Nephron (organoid): ENCODE measurements at regions not wholly inside any gene's neighbourhood (a gene's known extent, or its start where the extent isn't known, plus 50 kb on each side); places are given as distances from the start of the nearest gene placed in this dataset.

Experiments used
- H3K27ac Mint-ChIP-seq, 3 experiments: 2 replicates each; pipeline ENCODE4 v1.8.0; 2020; ENCODE audit warnings: mixed read lengths in 3 of 3, mild to moderate bottlenecking in 2 of 3, moderate library complexity in 1 of 3
- H3K27me3 Mint-ChIP-seq: 2 replicates; pipeline ENCODE4 v1.8.0; 2021; ENCODE audit warnings: low read depth, mild to moderate bottlenecking, moderate library complexity, mixed read lengths
- H3K36me3 Mint-ChIP-seq: 2 replicates; pipeline ENCODE4 v1.8.0; 2020; ENCODE audit warnings: low read depth, mixed read lengths
- H3K4me1 Mint-ChIP-seq: 2 replicates; pipeline ENCODE4 v1.8.0; 2020; ENCODE audit warnings: mixed read lengths
- H3K4me3 Mint-ChIP-seq, 3 experiments: 2 replicates each; pipeline ENCODE4 v1.8.0; 2020; ENCODE audit warnings: mild to moderate bottlenecking in 3 of 3, mixed read lengths in 3 of 3, moderate library complexity in 2 of 3
- H3K9me3 Mint-ChIP-seq: 2 replicates; pipeline ENCODE4 v1.8.0; 2020; ENCODE audit warnings: mixed read lengths
- TF ChIP-seq, protein P1 (sequence below), 3 experiments: fragments of 200-600 bp; sonication (generic); IDR thresholded peaks; one replicate each; pipeline ENCODE4 v1.5.0; 2021; ENCODE audit warnings: antibody characterized with exemption in 3 of 3; ENCODE audit not compliant: unreplicated experiment in 3 of 3

DNA sequence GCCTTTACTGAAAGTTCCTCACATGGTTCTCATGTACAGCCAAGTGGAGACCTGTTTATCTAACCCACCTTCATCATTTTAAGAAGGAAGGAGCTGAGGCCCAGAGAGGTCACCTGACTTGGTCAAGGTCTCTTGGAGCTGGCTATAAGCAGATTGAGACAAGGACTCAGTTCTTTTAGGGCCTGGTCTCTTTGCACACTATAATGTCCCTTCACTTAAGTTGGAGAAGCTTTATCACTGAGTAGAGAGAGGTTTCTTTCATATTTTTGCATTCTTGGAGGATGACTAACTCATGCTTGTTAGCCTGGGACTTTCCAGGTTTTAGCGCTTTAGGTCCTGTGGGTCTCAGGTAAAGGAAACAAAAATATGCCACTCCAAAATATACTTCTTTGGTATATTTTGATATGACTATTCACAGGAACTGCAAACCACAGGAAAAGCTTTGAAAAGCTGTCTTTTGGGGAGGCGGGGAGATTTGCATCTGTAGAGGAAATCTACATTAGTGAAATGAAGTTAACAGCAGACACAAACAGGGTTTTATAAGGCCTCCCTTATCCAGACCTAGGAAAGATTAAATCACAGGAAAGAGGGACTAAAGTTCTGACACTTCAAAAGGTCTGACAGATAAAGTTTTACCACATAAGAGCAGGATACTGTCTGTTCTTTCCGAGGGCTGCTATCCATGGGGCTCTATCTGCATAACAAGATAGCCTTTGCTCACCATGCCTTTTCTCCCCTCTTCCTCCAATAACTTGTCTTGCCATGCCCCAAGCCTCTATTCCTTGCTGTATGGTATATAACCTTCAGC, 95.8 kb upstream of the ANKRD55 start:
- Mint-ChIP-seq H3K27ac (peak overlapping the region; percentile 47 to 52 (median 48)), H3K36me3 (peaks cover 8% of the 10 kb centered on the region), H3K9me3 (peaks cover 8% of the 10 kb centered on the region), H3K4me1 (peaks cover 33% of the 10 kb centered on the region), H3K4me3 (no peak overlapping the region), H3K27me3 (no peaks in the 10 kb centered on the region)
- TF ChIP-seq, protein P1, sequence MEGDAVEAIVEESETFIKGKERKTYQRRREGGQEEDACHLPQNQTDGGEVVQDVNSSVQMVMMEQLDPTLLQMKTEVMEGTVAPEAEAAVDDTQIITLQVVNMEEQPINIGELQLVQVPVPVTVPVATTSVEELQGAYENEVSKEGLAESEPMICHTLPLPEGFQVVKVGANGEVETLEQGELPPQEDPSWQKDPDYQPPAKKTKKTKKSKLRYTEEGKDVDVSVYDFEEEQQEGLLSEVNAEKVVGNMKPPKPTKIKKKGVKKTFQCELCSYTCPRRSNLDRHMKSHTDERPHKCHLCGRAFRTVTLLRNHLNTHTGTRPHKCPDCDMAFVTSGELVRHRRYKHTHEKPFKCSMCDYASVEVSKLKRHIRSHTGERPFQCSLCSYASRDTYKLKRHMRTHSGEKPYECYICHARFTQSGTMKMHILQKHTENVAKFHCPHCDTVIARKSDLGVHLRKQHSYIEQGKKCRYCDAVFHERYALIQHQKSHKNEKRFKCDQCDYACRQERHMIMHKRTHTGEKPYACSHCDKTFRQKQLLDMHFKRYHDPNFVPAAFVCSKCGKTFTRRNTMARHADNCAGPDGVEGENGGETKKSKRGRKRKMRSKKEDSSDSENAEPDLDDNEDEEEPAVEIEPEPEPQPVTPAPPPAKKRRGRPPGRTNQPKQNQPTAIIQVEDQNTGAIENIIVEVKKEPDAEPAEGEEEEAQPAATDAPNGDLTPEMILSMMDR (IDR thresholded peaks at IDR 0.05; ENCODE audit: unreplicated experiment in 3 of 3) = no peak

DNA sequence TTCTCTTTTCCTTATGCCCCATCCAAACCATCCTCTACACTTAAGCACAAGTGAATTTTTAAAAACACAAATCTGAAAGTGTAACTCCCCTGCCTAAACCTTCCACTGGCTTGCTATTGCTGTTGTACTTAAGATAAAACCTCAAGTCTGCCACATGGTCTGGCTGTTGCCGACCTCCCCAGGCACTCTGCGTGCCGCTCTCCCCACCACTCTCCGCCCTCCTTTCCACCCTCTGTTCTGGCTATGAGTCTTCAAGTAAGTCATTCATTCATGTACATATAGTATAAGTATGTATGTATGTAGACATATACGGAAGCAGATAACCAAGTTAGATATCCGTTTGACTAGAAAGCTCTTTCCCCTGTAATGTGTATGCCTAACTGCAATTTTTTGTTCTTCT, 94.7 kb upstream of the ANKRD55 start:
- H3K9me3 Mint-ChIP-seq = peaks cover 3% of the 10 kb centered on the region
- peak overlapping the region; percentile 25 to 47 (median 41) for H3K27ac Mint-ChIP-seq
- TF ChIP-seq, protein P1 (IDR thresholded peaks at IDR 0.05; ENCODE audit: unreplicated experiment in 3 of 3) = no peak
- H3K4me3 Mint-ChIP-seq = no peak overlapping the region
- H3K36me3 Mint-ChIP-seq = peaks cover 4% of the 10 kb centered on the region
- no peaks in the 10 kb centered on the region for H3K27me3 Mint-ChIP-seq
- H3K4me1 Mint-ChIP-seq = peaks cover 41% of the 10 kb centered on the region

DNA sequence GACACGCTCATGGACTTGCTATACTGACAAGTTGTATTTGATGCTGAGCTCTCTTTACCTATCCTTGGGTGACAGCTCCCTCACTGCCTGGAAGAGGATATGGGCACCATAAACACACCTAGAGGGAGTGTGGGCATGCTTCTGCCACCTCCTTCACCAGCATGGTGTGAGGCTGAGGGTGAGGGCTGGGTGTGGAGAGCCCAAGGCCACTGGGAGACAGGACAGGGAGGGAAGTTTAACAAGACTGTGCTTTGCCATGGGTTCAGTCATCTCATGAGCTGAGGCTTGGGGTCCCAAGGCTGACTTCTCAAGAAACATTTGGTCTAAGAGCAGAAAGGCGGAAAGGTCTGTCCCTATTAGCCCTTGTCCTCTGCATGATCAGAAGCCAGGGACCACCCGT, 93.6 kb upstream of the ANKRD55 start:
- Mint-ChIP-seq H3K9me3 (no peaks in the 10 kb centered on the region), H3K27ac (peak overlapping the region in 2 of 3 experiments; percentile 41 to 47), H3K4me3 (no peak overlapping the region), H3K36me3 (no peaks in the 10 kb centered on the region), H3K27me3 (no peaks in the 10 kb centered on the region), H3K4me1 (peaks cover 47% of the 10 kb centered on the region)
- TF ChIP-seq, protein P1 (IDR thresholded peaks at IDR 0.05; ENCODE audit: unreplicated experiment in 3 of 3) = no peak

DNA sequence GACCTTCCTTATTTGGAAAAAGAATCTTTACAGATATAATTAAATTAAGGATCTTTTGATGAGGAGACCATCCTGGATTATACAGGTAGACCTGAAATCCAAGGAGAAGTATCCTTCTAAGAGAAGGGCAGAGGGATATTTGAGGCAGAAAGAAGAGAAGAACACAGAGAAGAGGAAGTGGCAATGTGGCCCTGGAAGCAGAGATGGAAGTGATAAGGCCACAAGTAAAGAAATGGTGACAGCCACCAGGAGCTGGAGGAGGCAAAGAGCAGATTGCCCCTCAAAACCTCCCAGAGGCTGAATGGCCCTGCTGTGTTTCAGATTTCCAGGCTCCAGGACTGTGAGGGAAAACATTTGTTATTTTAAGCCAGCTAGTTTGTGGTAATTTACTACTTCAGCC, 93.0 kb upstream of the ANKRD55 start:
- no peaks in the 10 kb centered on the region for H3K27me3 Mint-ChIP-seq
- no peaks in the 10 kb centered on the region for H3K36me3 Mint-ChIP-seq
- TF ChIP-seq, protein P1 (IDR thresholded peaks at IDR 0.05; ENCODE audit: unreplicated experiment in 3 of 3) = no peak
- H3K4me1 Mint-ChIP-seq = peaks cover 48% of the 10 kb centered on the region
- H3K4me3 Mint-ChIP-seq = no peak overlapping the region
- H3K27ac Mint-ChIP-seq = peak overlapping the region; percentile 32 to 41 (median 34)
- no peaks in the 10 kb centered on the region for H3K9me3 Mint-ChIP-seq

DNA sequence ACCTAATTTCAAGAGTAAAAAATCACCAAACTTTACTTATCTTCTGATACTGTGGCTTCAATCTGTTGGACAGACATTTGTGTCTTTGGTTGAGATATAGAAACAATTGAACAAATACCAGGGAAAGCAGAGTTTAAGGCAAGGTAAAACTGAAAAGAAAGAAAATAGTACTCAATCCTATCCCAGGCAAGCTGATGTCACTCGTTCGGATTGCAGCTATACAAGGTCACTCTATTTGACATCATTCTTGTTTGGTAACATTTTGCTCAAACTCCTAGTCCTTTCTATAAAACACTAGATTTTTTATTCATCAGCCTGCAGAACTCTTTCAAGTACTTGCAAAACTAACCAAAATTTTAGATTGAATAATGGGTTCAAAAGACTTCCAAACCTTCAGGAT, 91.9 kb upstream of the ANKRD55 start:
- TF ChIP-seq, protein P1 (IDR thresholded peaks at IDR 0.05; ENCODE audit: unreplicated experiment in 3 of 3) = no peak
- Mint-ChIP-seq H3K9me3 (no peaks in the 10 kb centered on the region), H3K4me3 (no peak overlapping the region), H3K4me1 (peaks cover 52% of the 10 kb centered on the region), H3K27ac (peak overlapping the region in 2 of 3 experiments; percentile 14 to 34), H3K27me3 (no peaks in the 10 kb centered on the region), H3K36me3 (no peaks in the 10 kb centered on the region)

DNA sequence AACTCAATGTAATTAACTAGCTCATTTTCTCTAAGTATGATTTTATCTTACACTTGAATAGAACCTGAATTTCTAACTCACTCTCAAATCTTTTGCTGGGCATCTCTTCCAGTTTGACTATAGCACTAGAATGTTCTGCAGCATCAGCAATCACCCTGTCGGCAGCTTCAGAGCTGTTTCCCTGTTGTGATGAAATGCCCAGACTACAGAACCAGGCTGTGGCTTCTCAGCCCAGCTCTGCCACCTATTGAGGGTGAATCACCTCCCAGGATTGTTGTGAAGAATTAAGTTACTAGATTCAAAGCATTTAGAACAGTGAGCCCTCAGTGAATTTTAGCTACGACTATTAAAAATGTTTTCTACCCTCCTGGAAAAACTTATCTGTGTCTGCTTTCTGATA, 90.4 kb upstream of the ANKRD55 start:
- TF ChIP-seq, protein P1 (IDR thresholded peaks at IDR 0.05; ENCODE audit: unreplicated experiment in 3 of 3) = no peak
- Mint-ChIP-seq H3K27me3 (peaks cover 4% of the 10 kb centered on the region), H3K9me3 (no peaks in the 10 kb centered on the region), H3K27ac (peak overlapping the region; percentile 16 to 90 (median 67)), H3K36me3 (no peaks in the 10 kb centered on the region), H3K4me3 (no peak overlapping the region), H3K4me1 (peaks cover 52% of the 10 kb centered on the region)
